ENCODE measurements at regions not wholly inside any gene's neighbourhood (a gene's known extent, or its start where the extent isn't known, plus 50 kb on each side); places are given as distances from the start of the nearest gene placed in this dataset.

DNA sequence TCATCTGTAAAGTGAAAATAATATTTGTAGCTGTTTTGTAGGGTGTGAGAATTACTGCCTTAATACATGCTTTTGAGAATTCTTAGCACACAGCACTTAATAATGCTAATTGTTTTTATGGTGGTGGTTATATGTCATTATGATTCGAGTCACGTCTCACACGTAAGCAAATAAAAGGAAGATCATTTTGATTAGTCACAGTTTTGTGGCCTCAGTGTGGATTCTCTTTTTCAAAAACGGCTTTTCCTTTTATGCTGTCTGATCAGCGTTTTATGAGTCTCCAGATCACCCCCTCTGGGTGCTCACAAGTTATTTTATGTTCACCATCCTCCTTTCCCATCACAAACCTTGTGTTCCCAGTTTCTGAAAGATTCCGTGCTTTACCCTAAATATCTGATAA is 255.6 kb upstream of the CNTN4 start:
- WGBS, 2 donors: 81 to 87% methylated on average over 6 of the region's 6 CpGs

GRCh38 chr3:1847571-1847970 is 251.1 kb upstream of the CNTN4 start:
- no peak for TF ChIP-seq POLR2A (IDR thresholded peaks at IDR 0.05)
- Histone ChIP-seq H3K36me3 (ENCODE audit: low read depth, missing control alignments) (no peaks in the 10 kb centered on the region), H3K4me3 (no peak overlapping the region), H3K4me1 (no peaks in the 10 kb centered on the region), H3K27me3 (no peaks in the 10 kb centered on the region), H3K27ac (no peak overlapping the region), H3K9me3 (no peaks in the 10 kb centered on the region)
- intact Hi-C loops (cut with DNase I; ENCODE audit: low total_unique reads): no loop called here
- WGBS, 2 donors: 84 to 85% methylated on average over 3 of the region's 3 CpGs
- DNase-seq: no peak

More for the DNA sequence above, 255.6 kb upstream of the CNTN4 start:
- Histone ChIP-seq H3K4me3 (no peak overlapping the region), H3K27ac (no peak overlapping the region), H3K9me3 (no peaks in the 10 kb centered on the region), H3K4me1 (no peaks in the 10 kb centered on the region), H3K27me3 (no peaks in the 10 kb centered on the region), H3K36me3 (ENCODE audit: low read depth, missing control alignments) (no peaks in the 10 kb centered on the region)
- TF ChIP-seq POLR2A (IDR thresholded peaks at IDR 0.05) (no peak), CTCF (IDR thresholded peaks at IDR 0.05) (no peak)
- no peak for DNase-seq
- intact Hi-C loops (cut with DNase I; ENCODE audit: low total_unique reads): no loop called here

DNA sequence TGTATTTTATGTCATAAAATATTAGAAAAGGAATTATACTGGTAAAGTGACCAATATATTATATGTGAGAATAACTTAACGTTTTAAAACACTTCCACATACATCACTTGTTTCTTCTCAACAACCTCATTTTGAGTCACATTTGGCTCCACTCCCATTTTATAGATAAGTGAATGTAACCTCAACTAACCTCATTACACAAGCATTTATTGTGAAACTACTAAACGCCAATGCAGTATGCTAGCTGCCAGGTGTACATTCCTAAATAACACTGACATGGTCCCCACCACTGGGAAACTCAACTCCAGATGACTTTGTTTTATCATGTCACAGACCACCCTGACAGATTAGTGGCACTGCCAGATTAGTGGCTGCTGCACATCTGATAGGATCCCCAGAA is 249.7 kb upstream of the CNTN4 start:
- intact Hi-C loops (cut with DNase I; ENCODE audit: low total_unique reads): no loop called here
- no peak for DNase-seq
- Histone ChIP-seq H3K36me3 (ENCODE audit: low read depth, missing control alignments) (no peaks in the 10 kb centered on the region), H3K27me3 (no peaks in the 10 kb centered on the region), H3K9me3 (no peaks in the 10 kb centered on the region), H3K27ac (no peak overlapping the region), H3K4me1 (no peaks in the 10 kb centered on the region), H3K4me3 (no peak overlapping the region)
- TF ChIP-seq POLR2A (IDR thresholded peaks at IDR 0.05) (no peak), CTCF (IDR thresholded peaks at IDR 0.05) (no peak)
- WGBS, 2 donors: 34 to 41% methylated on average over 2 of the region's 2 CpGs

DNA sequence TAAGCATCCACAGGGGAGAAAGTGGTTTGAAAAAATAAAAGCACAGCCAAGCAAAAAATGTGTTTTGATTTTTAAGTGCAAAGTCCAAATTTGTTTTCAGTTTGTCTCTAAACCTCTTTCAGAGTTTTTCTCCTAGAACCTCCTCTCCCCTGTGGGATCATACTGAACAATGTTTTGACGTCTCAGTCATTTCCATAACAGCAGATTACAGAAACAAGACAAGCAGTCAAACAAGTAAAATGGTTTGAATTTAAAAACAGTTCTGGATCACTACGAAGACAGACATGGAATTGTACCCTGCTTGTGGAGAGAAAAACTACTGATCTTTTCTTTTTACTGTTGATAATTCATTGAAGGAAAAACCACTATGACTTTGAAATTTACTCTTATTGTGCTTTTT is 245.7 kb upstream of the CNTN4 start:
- intact Hi-C loops (cut with DNase I; ENCODE audit: low total_unique reads): no loop called here
- Histone ChIP-seq H3K4me1 (no peaks in the 10 kb centered on the region), H3K4me3 (no peak overlapping the region), H3K27me3 (no peaks in the 10 kb centered on the region), H3K9me3 (no peaks in the 10 kb centered on the region), H3K27ac (no peak overlapping the region), H3K36me3 (ENCODE audit: low read depth, missing control alignments) (no peaks in the 10 kb centered on the region)
- WGBS, 2 donors: 80 to 87% methylated on average over 2 of the region's 2 CpGs
- DNase-seq: no peak
- TF ChIP-seq POLR2A (IDR thresholded peaks at IDR 0.05) (no peak), CTCF (IDR thresholded peaks at IDR 0.05) (no peak)

- 75 to 84% methylated on average over 3 of the region's 3 CpGs for WGBS, 2 donors
- Histone ChIP-seq H3K27me3 (no peaks in the 10 kb centered on the region), H3K4me1 (no peaks in the 10 kb centered on the region), H3K4me3 (no peak overlapping the region), H3K36me3 (ENCODE audit: low read depth, missing control alignments) (no peaks in the 10 kb centered on the region), H3K9me3 (no peaks in the 10 kb centered on the region), H3K27ac (no peak overlapping the region)
- TF ChIP-seq CTCF (IDR thresholded peaks at IDR 0.05) (no peak), POLR2A (IDR thresholded peaks at IDR 0.05) (no peak)
- DNase-seq: no peak
- intact Hi-C loops (cut with DNase I; ENCODE audit: low total_unique reads): no loop called here
Observed at GRCh38 chr3:1855841-1856240, 242.8 kb upstream of the CNTN4 start.

All from testis (tissue), 2 donors.